ENCODE measurements at regions not wholly inside any gene's neighbourhood (a gene's known extent, or its start where the extent isn't known, plus 50 kb on each side); places are given as distances from the start of the nearest gene placed in this dataset.

- TF ChIP-seq CTCF (IDR thresholded peaks at IDR 0.05; ENCODE audit: control insufficient read depth, extremely low read depth, insufficient read depth): no peak
- no peak overlapping the region for H3K4me3 ChIP-seq (ENCODE audit: low read depth, low read length)
- no peak for DNase-seq (ENCODE audit: low read depth)
These were observed 1339.5 kb upstream of the AGA start for GRCh38 chr4:178781779-178782178.

- TF ChIP-seq CTCF (IDR thresholded peaks at IDR 0.05; ENCODE audit: control insufficient read depth, extremely low read depth, insufficient read depth): no peak
- DNase-seq (ENCODE audit: low read depth): no peak
These were observed 1342.3 kb upstream of the AGA start for GRCh38 chr4:178784491-178784890.

GRCh38 chr4:178789279-178789678 is 1347.0 kb upstream of the AGA start:
- DNase-seq (ENCODE audit: low read depth): no peak
- no peak overlapping the region for H3K4me3 ChIP-seq (ENCODE audit: low read depth, low read length)

More at GRCh38 chr4:178784491-178784890, 1342.3 kb upstream of the AGA start:
- H3K4me3 ChIP-seq (ENCODE audit: low read depth, low read length): no peak overlapping the region

GRCh38 chr4:178799204-178799603 is 1357.0 kb upstream of the AGA start:
- no peak for DNase-seq (ENCODE audit: low read depth)
- no peak for TF ChIP-seq CTCF (IDR thresholded peaks at IDR 0.05; ENCODE audit: control insufficient read depth, extremely low read depth, insufficient read depth)
- no peak overlapping the region for H3K4me3 ChIP-seq (ENCODE audit: low read depth, low read length)

More at GRCh38 chr4:178789279-178789678, 1347.0 kb upstream of the AGA start:
- TF ChIP-seq CTCF (IDR thresholded peaks at IDR 0.05; ENCODE audit: control insufficient read depth, extremely low read depth, insufficient read depth): no peak

- no peak for TF ChIP-seq CTCF (IDR thresholded peaks at IDR 0.05; ENCODE audit: control insufficient read depth, extremely low read depth, insufficient read depth)
- no peak overlapping the region for H3K4me3 ChIP-seq (ENCODE audit: low read depth, low read length)
- DNase-seq (ENCODE audit: low read depth): no peak
These were observed 1365.9 kb upstream of the AGA start for GRCh38 chr4:178808106-178808505.

- DNase-seq (ENCODE audit: low read depth): no peak
- TF ChIP-seq CTCF (IDR thresholded peaks at IDR 0.05; ENCODE audit: control insufficient read depth, extremely low read depth, insufficient read depth): no peak
- H3K4me3 ChIP-seq (ENCODE audit: low read depth, low read length): no peak overlapping the region
These were observed 1367.7 kb upstream of the AGA start for GRCh38 chr4:178809921-178810320.

GRCh38 chr4:178811356-178811755 is 1369.1 kb upstream of the AGA start:
- DNase-seq (ENCODE audit: low read depth): no peak
- no peak for TF ChIP-seq CTCF (IDR thresholded peaks at IDR 0.05; ENCODE audit: control insufficient read depth, extremely low read depth, insufficient read depth)
- no peak overlapping the region for H3K4me3 ChIP-seq (ENCODE audit: low read depth, low read length)

Data from LNCaP clone FGC (cell line).